RPMI8226 (cell line): ENCODE measurements at regions not wholly inside any gene's neighbourhood (a gene's known extent, or its start where the extent isn't known, plus 50 kb on each side); places are given as distances from the start of the nearest gene placed in this dataset.

Experiments used
- DNase-seq: peaks from one replicate; pipeline ENCODE4 v3.0.0-alpha.2; 2015

DNA sequence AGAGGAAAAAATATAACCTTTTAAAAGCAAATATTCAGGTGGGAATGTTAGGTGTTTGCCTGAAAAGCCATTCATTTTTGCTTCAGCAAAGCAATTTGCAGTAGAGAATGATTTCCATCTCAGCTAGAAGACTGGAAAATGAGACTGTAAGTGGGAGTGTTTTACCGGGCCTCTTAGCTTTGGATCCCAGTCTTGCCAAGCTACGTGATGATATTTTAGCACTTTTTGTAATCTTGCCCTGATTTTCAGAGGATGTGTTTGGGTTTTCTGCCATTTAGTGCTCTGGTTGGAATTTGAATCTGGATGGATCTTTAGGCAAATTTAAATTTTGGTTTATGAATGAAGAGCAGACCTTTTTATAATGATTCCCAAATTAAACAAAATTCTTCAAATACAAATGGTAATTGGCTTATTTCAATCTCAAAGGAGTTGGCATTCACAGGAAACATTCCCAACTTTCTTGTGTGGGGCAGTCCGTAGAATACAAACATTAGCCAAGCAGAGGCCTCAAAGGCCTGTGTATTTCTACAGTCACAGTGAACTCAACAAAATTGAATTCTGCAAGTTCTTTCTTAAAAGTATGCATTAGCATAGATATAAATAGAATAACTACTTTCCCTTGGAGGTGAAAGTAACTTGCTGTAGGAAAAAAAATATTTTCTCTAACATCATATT lies 646.4 kb downstream of the CDY2B start:
- DNase-seq: no peak

DNA sequence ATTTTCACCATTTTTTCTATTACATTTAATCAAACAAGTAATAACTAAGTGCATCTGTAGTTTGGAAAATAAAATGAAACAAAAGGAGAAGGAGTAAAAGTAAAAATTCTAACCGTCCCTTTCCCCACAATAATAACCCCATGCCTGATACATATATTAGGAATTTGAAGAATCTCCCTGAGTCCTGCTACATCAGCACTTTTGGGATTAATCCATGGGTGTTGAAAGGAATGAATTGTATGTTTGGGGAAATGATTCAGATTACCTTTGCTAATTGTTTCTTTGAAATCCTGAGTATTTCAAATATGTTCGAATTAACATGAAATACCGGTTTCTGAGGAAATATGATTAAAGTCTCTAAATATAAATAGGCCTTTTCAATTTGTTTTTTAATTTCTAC lies 648.0 kb downstream of the CDY2B start:
- DNase-seq: no peak

DNA sequence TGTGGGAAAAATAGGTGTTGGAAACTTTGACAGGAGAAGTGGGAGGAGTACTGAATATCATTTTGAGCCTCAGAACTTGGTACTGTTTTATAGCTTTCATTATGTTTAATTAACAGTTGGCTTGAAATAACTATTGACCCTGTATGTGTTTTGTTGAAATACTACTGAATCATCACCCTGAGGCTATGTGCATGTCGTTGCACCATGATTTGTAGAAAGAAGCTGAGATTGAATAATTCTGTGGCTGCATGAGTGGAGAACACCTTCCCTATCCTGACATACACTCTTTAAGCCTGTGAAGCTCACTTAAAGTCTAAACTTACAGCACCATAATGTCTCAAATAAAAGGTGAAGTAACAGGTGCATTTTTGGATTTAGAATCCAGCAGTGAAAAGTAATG lies 656.5 kb downstream of the CDY2B start:
- no peak for DNase-seq

DNA sequence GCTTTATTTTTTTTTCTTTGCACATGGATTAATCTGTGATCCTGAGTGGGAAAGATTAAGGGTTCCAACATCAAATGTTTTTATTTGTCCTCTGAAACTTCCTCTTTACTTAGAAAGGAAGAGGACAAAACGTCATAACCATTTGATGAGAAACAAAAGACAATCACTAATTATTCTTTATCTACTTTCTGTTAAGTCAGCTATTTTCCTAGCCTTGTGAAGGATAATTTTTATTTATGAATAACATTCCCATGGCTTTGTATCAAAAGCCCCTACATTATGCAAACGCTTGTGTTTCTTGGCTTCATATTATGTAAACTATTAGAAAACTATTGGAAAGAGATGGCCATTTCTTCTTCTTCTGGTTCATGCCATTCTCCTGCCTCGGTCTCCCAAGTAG lies 677.6 kb downstream of the CDY2B start:
- no peak for DNase-seq

DNA sequence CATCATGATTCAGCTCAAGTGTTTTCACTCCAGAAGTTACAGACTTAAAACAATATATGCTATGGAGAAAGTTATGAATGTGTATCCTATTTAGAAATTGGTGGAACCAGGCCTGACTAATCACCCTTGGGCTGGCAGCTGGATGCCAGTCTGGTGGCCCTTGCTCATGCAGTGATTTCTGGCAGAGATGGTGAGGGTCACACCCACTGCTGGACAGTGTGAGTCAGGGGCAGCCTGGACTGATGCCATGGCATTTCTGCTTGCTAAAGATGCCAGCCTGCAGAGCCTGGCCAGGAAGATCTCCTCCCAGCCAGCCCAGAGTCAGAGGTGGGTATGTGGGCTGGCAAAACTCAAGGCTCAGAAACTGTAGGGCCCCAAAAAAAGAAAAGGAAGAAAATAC lies 695.7 kb downstream of the CDY2B start:
- DNase-seq: no peak

DNA sequence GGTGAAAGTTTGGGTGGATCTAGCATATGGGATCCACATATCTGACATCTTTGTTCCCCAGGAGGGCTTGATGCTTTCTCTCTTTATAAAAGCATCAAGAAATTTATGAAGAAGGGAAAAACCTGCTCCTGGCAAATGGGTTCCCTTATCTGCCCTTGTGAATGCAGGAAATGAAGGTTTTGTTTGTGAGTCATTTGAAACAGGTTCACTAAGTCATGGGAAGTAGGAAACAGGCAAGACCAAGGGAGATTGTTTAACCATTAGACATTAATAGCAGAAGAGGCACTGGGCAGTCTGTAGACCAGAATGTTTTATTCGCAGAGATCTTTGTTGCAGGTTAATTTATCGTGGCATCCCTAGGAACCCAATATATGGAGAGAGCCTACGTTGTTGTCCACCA lies 713.1 kb downstream of the CDY2B start:
- no peak for DNase-seq

DNA sequence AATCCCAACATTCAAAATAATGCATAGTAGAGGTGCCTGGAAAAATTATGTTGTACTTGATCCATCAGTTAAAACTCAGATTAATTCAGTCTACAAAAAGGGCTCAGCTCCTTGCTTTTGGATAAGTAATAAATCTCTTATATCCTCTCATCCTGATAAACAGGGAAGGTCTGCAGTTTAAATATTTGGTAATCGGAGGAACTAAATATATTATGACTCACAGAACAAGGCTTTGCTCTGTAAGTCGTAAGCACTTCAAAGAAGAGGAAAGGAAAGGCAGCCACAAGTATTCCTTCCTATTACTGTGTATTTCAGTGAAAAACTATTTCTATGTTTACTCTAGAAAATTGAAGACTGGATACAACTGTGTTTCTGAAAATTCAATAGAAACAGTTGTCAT lies 757.9 kb downstream of the CDY2B start:
- no peak for DNase-seq

DNA sequence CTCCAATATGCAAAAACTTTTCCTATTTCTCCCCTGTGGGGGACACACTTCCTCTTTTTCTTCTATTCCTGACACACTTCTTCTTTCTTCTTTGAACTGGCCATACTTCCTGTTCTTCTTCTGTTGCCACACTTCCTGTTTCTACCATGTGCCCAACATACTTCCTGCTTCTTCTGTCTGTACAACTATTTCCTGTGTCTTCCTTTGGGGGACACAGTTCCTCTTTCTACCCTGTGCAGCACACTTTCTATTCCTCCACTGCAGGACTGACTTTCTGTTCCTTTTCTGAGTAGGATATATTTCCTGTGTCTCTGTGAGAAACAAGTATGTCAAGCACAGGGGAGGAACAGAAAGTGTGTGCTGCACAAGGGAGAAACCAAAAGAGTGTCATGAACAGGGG lies 794.7 kb downstream of the CDY2B start:
- peak; percentile 7 for DNase-seq

DNA sequence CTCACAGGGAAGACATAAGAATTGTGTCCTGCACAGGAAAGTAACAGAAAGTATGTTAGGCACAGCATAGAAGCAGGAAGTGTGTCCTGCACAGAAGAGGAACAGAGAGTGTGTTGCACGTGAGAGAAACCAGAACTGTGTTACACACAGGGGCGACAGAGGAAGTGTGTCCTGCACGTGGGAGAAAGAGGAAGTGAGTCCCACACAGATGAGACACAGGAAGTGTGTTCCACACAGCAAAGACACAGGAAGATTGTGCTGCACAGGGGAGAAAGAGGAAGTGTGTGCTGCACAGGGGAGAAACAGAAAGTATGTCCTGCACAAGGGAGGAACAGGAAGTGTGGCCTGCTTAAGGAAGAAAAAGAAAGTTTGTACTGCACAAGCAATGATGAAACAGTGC lies 800.1 kb downstream of the CDY2B start:
- DNase-seq: no peak

DNA sequence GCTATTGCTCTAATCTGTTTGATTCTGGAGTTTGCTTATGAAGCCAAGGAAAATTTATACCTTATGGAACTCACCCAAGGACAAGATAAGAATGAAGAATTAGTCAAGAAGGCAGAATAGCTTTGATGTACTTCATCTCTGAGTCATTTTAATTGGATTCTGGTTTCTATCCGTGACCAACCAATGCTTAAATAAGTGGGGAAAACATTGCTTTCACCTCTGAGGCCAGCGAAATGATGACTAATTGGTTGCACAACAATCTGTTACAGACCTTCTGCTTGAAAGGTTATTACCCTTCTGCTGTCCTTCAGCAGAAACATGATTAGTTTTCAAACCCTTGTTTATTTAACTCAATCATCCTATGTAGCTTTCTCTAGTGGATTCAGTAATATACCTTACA lies 812.7 kb downstream of the CDY2B start:
- DNase-seq: no peak

DNA sequence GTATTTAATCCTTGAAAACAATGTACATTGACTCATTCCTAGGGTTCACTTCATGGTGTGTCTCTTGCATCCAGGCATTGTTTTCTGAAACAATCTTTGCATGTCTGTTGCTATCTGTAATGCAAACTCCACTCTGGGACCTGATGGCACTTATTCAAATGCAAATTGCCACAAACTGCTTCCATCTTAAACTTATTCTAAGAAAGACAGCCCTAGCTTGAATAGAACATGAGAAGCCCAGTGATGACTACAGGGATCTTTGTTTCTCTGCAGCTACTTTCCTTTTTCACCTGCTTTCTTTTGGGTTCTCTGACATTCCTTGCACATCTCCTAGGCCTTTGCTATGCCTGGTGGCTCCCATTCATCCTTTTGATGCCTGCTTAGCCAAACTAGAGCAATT lies 827.0 kb downstream of the CDY2B start:
- DNase-seq: no peak

DNA sequence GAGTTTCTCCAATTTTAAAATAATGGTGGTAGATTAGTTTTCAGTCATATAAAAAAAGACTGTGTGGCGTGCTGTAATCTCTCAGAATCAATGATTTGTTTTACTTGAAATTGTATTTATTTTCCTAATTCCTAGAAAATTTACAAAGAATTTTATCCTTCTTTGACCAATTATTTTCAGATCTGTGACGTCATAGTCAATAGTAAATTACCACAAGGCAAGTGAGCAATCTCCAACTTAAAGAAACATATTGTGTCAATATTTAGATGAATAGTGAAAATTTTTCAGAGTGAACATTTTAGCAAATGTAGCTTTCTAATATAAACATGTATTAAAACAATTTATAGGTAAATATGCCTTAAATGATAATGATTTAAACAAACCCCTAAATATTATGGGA lies 829.6 kb downstream of the CDY2B start:
- no peak for DNase-seq

DNA sequence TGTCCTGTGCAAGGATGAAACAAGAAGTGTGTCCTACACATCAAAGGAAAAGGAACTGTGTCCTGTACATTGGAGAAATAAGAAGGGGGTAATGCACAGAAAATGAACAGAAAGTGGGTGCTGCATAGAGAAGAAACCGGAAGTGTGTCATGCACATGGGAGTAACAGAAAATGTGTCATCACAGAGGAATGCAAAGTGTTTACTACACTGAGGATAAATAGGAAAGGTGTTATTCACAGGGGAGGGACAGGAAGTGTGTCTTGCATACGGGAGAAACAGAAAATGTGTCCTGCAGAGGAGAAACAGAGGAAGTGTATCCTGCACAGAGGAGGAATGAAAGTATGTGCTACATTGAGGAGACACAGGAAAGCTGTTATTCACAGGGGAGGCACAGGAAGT lies 834.9 kb downstream of the CDY2B start:
- DNase-seq: no peak

DNA sequence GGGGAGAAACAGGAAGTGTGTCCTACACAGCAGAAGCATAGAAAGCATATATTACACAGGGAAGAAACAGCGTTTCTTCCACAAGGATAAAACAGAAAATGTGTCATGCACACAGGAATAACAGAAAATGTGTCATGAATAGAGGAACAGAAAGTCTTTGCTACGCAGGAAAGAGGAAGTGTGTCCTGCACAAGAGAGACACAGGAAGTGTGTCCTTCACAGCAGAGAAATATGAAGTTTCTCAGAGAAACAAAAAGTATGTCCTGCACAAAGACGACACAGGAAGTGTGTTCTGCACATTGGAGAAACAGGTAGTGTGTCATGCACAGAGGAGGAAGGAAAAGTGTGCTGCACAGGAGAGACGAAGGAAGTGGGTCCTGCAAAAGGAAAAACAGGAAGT lies 835.3 kb downstream of the CDY2B start:
- DNase-seq: peak; percentile 18

DNA sequence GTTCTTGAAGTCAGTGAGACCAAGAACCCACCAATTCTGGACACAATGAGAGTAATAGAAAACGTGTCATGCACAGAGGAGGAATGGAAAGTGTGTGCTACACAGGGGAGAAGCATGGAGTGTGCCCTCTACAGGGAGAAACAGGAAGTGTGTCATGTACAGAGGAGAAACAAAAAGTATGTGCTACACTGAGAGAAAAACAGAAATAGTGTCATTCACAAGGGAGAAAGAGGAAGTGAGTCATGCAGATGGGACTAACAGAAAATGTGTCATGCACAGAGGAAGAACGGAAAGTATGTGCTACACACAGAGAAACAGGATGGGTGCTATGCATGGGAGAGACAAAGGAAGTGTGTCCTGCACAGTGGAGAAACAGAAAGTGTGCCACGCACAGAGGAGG lies 835.7 kb downstream of the CDY2B start:
- DNase-seq: peak; percentile 2

DNA sequence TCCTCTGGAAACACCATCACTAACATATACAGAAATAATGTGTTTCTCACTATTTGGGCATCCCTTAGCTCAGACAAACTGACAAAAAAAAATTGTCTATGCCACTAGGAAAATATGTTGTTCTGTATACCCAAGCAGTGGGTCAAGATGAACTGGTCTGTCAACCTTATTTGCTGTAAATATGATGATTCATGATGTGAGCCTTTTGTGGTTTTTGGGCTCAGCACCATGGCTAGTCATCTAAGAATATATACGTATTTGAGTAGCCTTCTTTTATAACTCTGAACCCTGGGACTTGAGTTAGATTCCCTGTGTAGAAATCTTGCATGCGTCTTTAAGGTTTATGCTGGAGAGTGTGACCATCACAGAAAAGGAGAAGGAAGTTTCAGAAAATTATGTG lies 841.6 kb downstream of the CDY2B start:
- DNase-seq: no peak

DNA sequence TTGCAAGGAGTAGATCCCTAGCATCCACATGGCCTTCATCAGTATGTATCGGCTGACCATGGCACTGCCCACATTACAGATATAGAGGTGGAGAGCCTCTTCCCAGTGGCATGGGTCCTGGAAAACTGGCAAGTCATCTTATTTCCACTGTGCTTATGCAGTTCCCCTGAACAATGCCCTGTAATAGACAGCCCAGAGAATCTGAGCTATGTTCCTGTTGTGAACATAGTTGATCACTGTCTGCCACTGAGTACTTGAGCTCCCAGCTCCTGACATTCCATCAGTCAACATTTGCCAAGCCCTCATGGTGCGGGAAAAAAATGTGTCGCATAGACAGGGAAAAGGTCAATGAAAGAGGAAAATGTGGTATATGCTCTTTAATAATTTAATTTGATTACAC lies 861.9 kb downstream of the CDY2B start:
- DNase-seq: no peak

DNA sequence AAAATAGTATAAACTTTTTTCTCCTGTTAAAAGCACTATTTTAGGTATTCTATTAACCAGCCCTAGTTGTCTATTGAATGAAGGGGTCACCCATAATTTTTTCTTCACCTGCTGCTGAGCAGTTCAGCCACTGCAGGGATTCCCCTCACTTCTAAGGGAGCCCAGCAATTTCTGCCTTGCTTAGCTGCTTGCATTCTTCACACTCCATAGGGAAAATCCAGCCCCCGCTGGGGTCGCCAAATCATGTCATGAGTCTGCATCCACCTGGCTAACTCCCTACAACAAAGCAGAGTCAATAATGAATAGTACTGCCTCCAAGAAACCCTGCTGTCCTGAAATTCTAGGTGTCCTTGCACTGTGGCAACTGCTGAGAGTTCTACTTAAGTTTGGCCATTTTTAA lies 886.5 kb downstream of the CDY2B start:
- no peak for DNase-seq

DNA sequence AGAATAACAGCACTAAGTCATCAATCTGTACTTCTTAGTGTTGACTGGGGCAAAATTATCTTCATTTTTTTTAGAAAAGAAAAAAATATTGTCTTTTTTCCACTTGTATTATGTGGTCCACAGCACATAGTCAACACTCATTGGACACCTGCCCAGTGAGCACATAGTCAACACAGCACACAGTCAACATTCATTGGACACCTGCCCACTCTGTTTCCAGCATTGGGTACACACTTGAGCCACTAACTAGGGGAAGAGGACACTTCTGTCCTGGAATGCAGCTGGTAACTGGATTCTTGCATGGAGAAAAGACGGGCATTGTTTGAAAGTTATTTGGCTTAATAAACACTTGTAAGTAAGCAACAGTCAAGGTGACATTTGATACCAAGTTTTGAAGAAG lies 898.2 kb downstream of the CDY2B start:
- DNase-seq: no peak

DNA sequence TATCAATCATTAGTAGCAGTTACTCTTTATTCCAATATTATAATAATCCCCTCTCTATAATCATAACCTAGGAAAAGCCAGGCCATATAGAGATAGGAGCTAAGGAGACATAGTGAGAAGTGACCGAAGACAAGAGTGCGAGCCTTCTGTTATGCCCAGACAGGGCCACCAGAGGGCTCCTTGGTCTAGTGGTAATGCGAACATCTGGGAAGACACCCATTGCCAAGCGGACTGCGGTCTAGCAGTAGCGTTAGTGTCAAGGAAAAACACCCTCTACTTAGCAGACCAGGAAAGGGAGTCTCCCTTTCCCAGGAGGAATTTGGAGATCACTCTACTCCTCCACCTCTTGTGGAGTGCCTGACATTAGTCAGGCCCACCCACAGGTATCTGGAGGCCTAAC lies 920.9 kb downstream of the CDY2B start:
- no peak for DNase-seq

DNA sequence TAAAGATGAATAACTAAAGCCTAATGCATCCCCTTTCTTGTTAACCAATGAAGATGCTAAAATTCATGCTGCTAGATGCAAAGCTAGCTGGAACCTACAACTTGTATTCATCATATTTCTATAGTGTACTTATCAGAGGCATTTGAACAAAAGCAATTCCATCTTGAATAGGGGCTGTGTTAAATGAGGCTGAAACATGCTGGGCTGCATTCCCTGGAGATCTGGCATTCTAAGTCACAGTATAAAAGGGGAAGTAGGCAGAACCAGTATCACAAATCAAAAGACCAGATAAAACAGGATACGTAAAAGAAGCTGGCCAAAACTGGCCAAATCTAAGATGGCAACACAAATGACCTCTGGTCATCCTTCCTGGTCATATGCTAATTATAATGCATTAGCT lies 932.8 kb downstream of the CDY2B start:
- no peak for DNase-seq
